NCI-H146 (cell line): ENCODE measurements at regions not wholly inside any gene's neighbourhood (a gene's known extent, or its start where the extent isn't known, plus 50 kb on each side); places are given as distances from the start of the nearest gene placed in this dataset.

ENCODE experiments used
- DNase-seq: peaks from one replicate; lab custom pipeline; 2025; lab: John Stamatoyannopoulos, UW

DNA sequence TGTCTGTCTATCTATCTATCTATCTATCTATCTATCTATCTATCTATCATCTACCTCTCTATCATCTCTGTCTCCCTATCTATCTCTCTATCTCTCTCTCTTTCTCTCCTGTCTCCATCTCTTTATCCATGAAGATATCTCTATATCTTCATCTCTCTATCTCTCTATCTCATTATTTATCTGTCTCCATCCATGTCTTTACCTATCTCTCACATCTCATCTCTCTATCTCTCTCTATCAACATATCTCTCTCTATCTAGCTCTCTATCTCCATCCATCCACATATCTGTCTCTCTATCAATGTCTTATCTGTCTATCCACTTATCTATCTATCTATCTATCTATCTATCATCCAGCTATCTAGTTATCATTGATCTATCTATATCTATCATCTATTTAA is 292.1 kb upstream of the IRX2 start:
- DNase-seq = no peak

DNA sequence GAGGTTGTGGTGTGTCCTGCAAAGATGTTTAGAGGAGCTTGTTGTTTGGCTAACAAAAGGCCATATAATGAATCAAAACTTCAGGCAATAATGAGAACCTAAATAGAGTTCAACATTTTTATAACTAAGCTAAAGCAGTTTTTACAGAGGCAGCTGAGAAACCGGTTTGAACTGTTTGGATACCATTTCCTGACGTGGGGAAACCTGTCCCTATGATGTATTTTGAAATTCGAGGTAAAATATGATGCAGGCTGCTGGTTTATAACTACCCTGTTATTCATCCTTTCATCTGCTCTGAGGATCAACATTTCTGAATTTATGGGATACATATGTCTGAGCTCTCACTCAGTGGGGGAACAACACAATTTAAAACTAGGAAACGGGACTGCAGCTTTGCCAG is 289.5 kb upstream of the IRX2 start:
- no peak for DNase-seq

DNA sequence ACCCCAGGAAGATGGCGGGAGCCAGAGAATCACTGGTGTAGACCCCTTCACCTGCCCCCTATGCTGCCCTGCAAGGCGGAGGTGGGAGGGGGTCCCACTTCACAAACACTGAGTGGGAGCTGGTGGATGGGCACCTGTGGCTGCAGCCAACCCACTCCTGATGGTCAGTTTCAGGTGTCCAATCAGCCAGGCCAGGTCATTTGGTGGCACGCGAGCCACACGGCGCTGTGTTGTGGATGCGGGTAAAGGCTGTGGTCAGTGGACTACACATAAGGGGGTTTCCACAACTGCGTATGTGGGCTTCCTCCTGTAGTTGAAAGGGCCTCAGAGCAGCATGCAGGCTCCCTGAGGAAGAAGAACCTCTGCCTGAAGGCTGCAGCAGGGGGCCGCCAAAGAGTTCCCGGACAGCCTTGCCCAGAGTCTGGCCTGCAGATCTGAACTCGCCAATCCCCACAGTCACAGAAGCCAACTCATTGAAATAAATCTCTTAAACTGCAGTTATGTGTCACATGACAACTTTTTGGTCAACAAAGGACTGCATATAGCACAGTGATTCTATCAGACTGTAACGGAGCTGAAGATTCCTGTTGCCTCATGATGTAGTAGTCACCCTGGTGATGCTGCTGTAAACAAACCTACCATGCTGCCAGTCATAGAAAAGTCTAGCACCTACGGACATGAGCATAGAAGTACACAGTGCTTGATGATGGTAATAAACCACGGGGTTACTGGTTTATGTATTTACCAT is 284.7 kb upstream of the IRX2 start:
- DNase-seq = no peak

DNA sequence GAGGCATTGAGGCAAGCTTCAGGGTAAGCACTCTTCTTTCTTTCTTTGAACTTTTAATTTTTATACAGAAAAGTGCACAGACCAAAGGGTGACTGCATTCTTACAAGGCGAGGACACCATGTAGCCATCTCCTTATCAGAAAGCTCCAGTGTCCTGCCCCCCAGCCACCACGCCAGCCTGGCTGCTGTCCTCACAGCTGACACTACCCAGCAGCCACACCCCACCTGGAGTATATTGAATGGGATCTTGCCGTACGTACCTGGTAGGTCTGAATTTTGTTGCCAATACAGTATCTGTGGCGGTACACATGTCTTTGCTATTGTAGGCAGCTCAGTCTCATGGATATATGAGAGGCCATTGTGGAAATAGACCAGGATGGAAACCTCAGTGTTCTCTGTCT is 284.0 kb upstream of the IRX2 start:
- no peak for DNase-seq

DNA sequence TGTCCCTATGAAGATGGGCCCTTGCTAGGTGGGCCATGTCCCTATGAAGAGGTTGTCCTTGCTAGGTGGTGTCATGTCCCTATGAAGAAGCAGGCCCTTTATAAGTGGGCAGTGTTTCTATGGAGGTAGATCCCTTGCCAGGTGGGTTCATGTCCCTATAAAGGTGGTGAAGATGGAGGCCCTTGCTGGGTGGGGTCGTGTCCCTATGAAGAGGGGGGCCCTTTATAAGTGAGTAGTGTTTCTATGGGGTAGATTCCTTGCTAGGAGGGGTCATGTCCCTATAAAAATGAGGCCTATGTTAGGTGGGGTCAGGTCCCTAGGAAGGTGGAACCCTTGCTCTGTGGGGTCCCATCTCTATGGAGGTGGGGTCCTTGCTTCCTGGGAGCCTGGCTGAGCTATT is 283.4 kb upstream of the IRX2 start:
- DNase-seq = no peak

DNA sequence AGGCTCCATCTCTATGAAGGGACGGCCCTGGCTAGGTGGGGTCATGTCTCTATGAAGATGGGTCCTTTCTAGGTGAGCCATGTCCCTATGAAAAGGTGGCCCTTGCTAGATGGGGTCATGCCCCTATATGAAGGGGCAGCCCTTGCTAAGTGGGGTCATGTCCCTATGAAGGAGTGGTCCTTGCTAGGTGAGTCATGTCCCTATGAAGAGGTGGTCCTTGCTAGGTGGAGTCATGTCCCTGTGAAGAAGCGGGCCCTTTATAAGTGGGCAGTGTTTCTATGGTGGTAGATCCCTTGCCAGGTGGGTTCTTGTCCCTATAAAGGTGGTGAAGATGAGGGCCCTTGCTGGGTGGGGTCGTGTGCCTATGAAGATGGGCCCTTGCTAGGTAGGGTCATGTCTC is 283.0 kb upstream of the IRX2 start:
- no peak for DNase-seq

DNA sequence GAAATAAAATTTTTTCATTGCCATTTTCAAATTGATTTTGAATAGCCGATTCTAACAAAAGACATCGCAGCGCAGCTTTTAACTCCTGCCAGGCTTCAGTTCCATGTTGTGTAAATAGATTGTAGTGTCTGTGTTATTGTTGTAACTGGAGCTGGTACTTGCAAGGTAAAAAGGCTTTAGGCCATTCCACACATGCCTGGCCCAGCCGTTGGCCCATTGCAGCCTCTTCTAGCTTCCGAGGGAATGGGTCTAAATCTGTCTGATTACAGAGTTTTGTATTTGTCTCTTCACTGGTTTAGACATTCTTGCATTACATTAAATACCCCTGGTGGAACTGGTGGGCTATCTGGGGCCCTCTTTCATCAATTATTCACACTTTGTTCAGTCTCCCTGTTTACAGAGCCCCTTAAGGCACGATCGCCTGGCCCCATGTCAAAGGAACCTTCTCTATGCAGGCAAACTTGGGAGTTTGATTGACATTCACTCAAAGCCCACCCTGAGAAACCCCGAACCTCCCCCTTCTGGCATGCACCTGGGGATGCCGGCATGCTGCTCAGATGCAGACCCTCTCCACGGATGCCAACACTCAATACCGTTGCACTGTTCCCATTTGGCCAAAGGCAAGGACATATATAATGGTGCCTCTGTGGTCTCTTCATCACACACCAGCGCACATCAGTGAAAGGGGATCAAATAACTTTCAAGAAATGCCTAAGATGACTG is 281.7 kb upstream of the IRX2 start:
- DNase-seq = no peak

DNA sequence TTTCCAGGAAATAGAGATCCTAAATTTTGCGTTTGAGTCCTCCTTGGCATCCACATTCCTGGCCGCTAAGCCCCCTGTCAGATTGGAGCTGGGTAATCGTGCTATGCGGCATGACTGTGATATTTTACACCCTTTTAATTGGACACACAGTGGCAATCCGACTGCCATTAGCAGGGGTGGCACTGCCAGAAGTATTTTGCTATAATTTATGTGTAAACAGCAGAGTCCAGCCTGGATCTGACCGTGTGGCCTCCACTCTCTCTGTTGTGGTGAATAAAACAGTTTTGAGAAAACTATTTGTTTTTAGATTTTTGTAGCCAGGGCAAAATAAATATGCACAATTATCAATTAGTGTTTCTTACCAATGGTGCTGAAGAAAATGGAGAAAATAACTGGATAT is 281.0 kb upstream of the IRX2 start:
- no peak for DNase-seq

DNA sequence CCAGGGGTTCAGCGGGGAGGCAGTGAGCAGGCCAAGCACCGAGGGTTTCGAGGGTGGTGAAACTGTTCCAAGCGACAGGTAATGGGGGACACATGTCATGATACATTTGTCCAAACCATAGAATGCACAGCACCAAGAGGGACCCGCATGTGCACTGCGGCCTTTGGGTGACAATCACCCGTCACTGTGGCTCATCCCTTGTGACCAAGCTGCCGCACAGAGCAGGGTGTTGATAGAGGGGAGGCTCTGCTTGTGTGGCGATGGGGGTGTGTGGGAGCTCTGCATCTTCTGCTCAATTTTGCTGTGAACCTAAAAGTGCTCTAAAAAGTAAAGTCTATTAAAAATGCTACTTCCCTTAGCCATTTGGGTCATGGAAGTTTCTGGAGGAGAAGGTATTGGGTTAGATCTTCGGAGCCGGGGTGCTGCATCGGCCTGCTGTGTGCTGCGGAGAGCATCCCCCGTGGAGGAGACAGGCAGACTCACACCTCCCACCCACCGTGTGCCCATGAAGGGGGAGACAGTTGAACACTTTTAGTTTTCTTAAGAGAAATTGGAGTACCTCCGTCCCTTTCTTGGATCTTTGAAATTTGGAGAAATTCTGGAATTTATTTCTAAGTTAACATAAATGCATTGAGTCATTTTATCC is 280.4 kb upstream of the IRX2 start:
- no peak for DNase-seq

DNA sequence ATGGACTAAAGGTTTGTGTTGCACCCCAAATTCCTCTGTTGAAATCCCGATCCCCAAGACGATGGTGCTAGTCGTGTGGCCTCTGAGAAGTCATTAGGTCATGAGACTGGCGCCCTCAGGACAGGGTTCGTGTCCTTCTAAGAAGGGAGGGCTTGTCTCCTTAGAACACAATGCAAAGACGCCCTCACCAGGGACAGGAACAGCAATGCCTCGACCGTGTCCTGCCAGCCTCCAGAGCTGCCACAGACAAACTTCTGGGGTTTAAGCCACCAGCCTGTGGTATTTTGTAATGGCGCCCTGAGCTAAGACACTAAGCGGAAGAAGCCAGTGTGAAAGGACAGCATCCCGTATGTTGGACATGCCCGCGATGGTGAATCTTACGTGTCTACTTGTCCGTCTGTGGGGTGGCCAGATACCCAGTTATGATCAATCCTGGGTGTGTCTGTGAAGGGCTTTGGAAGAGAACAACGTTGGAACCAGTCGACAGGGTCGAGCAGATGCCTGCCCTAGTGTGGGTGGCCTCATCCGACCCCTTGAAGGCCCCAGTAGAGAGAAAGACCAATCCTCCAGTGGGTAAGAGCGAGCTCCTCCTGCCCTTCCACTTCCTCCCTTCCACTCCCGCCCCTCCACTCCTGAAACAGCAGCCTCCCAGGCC is 279.2 kb upstream of the IRX2 start:
- no peak for DNase-seq

DNA sequence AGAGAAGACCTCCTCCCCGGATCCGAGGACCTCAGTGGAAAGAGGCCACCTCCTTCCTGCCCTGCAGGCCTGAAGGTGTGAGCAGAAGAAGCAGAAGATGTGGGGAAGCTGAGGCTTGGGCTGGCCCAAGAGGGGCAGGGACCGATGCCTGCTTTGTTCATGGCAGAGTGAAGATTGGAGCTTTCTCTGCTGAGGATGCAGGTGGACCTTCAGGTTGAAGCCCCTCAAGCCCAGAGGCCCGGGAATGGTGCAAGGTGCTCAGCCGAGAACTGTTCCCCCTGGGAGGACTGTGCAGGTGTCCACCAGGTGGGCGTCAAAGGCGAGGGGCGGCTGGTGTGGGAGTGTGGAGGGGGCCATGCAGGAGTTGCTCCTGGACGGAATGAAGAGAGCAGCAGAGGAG is 277.9 kb upstream of the IRX2 start:
- no peak for DNase-seq

DNA sequence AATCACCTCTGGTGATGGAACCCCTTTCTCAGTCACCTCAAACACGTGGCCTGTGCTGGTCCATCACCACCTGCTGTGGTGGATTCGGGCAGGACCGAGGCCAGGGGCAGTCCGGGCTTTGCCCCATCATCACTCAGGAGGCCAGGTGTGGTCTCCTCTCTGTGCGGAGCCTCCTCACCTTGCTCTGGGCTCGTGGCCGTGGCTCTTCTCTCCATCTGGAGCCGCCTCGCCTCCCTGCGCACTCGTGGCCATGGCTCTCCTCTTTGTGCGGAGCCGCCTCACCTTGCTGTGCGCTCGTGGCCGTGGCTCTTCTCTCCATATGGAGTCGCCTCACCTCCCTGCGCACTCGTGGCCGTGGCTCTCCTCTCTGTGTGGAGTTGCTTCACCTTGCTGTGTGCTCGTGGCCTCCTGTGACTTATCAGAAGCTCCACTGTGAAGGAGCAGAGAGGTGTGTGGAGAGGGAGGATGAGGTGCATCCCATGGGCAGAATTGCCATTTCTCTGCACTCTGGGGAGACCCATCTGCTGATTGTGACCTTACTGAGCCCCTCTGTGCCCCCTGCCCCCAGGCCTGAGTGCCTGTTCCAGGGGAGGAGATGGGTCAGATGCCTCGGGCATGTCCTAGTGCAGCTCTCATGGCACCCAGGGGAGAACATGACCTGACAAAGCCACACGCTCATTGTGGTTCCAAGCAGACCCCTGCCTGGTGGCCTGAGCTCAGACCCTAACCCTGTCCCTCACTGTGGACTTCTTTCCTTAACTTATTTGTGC is 276.6 kb upstream of the IRX2 start:
- no peak for DNase-seq

DNA sequence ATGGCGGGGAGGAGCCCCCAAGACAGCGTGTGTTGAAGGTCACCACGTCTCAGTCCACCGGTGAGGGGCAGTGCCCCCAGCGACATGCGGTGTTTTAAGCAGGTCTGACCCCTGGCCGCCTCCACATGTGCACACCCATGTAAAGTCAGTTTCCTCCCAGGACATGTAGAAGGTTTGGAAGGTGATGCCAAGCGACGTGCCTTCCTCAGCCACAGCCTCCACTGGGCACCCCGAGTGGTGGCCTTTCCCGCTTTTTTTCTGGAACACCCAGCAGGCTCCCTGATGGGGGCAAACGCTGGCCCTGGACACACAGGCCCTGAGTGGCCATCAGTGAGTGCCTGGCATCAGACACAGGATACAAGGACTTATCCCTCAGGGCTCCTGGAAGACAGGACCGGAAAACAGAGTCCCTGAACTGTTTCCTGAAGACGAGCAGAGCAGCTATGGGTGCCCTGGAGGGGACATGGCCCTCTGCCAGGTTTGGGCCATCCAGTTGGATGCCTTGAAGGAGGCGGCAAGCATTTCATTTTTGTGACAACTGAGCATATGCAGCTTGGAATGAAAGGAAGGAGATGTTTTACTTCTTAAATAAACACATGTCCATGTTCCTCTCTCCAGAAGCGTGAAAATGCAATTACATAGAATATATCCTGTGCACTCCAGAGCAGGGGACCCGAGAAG is 275.8 kb upstream of the IRX2 start:
- DNase-seq = no peak

DNA sequence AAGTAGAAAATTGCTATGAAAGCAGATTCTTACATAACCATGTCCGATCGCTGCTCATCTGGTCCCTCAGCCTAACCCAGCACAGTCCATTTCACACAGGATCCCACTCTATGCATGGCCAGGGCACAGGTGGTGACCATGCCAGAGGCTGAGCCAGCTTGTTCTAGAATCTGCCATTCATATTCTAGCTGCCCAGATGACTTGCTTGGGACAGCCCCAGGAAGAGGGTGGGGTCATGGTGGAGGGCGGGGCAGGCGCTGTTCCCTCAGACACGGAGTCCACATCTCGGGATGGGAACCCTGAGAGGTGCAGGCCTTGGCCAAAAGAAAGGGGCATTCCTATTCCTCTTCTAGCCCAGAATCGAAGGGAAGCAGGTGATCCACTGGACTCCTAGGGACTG is 275.2 kb upstream of the IRX2 start:
- no peak for DNase-seq

DNA sequence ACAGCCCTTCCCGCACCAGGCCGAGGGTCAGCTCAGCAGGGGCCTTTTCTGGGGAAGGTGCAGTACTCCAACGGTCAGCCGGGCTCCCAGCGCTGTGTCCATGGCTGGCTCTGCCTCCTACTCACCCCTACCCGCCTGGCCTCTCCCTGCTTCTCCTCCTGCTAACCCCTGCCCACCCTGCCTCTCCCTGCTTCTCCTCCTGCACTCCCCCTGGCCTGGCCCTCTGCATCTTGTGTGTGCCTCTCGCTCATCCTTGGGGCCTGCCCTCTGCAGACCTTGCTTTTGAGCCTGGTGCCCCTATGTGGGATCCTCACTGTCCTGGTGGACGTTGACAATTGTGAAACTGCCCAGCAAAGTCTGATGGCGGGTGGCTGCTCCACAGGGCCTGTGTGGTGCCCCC is 274.6 kb upstream of the IRX2 start:
- no peak for DNase-seq

DNA sequence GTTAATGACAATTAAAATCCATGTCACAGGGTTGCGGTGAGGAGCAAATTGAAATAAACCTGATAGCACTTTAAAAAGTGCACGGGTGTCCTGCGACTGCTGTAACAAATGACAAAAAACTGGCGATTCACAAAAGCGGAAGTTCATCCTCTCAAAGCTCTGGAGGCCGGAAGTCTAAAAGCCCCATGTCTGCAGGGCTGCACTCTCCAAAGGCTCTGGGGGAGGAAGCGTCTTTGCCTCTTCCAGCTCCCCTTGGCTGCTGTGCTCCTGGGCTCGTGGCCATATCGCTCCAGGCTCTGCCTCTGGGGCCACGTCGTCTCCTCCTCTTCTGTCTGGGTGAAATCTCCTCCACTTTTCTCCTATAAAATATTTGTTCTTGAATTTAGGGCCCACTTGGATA is 273.9 kb upstream of the IRX2 start:
- no peak for DNase-seq

DNA sequence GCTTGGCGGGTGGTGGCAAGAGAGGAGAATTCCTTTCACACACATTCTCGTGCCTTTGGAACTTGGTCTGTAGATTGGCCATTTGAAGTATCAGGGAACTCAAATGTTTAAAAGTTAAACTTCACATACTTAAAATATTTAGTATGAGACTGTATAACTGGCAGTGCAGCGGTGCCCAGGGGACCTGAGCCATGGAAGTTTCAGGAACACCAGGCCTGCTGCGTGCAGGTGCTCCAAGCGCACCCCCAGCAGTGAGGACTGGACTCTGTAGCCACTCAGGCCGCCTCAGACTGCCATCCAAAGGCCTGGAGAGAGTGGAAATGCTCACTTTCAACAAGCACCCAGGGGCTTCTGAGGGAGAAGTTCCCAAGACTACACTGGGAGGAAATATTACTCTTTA is 273.5 kb upstream of the IRX2 start:
- DNase-seq = no peak

DNA sequence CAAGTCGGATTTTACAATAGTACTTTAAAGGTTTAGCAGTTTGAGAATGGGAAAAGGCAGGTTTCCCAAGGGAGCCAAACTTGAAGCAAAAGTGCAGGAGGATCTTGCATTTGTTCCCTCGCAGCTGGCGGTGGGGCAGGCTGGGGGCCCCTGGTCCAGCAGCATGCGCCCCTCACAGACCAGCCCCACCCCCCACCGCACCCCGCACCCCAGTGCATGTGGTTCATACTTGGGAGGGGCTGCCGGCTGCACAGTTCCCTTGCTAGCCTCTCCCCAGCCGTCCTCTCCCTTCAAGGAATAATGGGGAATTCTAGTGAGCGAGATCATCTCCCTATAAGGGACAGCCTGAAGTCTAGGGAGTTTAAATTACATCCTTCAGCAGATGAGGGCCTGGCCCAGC is 273.1 kb upstream of the IRX2 start:
- DNase-seq = no peak

DNA sequence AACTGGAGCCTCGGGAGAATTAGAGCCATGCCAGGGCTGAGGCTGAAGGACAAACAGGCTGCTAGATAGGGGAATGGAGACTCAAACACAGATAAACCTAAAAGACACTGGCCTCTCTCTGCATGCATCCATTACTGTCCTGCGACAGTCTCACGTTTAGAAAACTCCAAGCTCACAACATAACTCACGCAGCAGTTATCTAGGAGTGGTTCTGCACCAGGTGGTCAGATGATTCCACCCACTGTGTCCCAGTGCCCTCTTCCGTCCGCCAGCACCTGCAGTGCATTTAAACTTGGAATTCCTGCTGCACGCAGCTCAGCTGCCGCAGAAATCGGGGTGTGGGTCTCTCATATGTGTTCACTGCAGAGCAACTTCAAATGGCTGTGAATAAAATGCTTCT is 272.6 kb upstream of the IRX2 start:
- DNase-seq = no peak

DNA sequence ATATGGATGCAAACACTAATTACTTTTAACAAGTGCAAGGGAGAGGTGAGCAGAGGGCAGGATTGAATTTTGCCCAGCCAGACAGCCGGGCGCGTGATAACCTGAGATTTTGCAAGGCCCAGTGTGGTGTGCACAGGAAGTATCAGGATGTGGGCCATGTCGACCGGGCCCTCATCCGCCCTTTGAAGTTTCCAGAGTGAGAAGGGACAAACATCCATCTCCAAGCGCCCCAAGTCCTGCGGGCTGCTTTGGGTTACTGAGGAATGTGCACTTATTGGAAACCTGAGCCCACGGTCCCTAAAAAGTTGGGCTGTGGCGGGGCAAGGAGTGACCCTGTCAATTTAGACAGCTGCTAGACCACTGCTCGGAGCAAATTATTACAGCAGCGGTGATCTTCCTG is 272.2 kb upstream of the IRX2 start:
- no peak for DNase-seq

DNA sequence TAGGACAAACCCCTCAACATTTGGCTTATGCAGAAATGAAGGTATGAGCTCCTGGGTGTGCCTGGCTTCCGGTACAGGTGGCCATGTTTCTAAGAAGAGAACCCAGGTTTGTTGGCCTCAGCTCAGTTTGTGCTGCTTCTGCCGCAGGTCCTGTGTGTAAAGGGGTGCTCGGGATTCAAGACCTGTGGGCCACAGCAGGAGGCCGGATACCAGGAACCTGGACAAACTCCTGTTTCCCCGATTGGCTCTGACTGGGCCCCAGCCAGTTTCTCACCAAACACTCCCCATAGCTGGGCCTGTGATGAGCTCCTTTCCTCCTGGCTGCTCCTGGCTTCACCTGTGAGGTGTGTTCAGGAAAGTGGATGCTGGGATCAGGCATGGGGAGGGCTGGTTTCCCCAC is 271.2 kb upstream of the IRX2 start:
- DNase-seq = no peak

DNA sequence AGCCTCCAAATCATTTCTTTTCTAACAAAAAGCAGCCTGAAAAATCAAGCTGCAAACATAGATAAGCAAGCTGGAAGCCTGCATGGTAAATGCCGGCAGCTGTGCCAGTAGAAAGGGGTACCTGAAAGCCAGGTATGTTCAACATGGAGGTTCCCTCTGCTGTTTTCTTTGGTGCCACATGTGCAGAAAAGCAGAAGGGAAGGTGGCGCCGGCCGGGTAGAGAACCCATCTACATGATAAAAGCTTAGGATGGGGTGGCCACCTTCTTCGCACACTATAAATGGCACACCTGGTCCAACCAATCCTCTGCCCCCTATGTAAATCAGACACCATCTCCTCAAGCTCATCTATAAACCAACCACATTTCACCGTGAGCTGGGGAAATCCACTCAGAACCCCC is 268.9 kb upstream of the IRX2 start:
- no peak for DNase-seq
